ENCODE measurements at regions not wholly inside any gene's neighbourhood (a gene's known extent, or its start where the extent isn't known, plus 50 kb on each side); places are given as distances from the start of the nearest gene placed in this dataset.

- TF ChIP-seq, protein P1, sequence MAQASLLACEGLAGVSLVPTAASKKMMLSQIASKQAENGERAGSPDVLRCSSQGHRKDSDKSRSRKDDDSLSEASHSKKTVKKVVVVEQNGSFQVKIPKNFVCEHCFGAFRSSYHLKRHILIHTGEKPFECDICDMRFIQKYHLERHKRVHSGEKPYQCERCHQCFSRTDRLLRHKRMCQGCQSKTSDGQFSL (CRISPR knock-in tag; IDR thresholded peaks at IDR 0.05), result no peak
- no peak for TF ChIP-seq ATF7 (IDR thresholded peaks at IDR 0.05)
- no peak for TF ChIP-seq ATF7 (CRISPR knock-in tag; IDR thresholded peaks at IDR 0.05)
- no peak for TF ChIP-seq MTF1 (CRISPR knock-in tag; IDR thresholded peaks at IDR 0.05)
- no peak for TF ChIP-seq CREM (IDR thresholded peaks at IDR 0.05)
- no peak for TF ChIP-seq CREM (CRISPR knock-in tag; IDR thresholded peaks at IDR 0.05)
- TF ChIP-seq, protein P2, sequence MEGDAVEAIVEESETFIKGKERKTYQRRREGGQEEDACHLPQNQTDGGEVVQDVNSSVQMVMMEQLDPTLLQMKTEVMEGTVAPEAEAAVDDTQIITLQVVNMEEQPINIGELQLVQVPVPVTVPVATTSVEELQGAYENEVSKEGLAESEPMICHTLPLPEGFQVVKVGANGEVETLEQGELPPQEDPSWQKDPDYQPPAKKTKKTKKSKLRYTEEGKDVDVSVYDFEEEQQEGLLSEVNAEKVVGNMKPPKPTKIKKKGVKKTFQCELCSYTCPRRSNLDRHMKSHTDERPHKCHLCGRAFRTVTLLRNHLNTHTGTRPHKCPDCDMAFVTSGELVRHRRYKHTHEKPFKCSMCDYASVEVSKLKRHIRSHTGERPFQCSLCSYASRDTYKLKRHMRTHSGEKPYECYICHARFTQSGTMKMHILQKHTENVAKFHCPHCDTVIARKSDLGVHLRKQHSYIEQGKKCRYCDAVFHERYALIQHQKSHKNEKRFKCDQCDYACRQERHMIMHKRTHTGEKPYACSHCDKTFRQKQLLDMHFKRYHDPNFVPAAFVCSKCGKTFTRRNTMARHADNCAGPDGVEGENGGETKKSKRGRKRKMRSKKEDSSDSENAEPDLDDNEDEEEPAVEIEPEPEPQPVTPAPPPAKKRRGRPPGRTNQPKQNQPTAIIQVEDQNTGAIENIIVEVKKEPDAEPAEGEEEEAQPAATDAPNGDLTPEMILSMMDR (CRISPR knock-in tag; IDR thresholded peaks at IDR 0.05), result no peak
- no peak for TF ChIP-seq PCBP1 (IDR thresholded peaks at IDR 0.05; ENCODE audit: borderline replicate concordance, low read depth, low read length)
- TF ChIP-seq POLR2A (IDR thresholded peaks at IDR 0.05; ENCODE audit: insufficient read depth in 1 of 2, low read depth in 2 of 2, low read length in 2 of 2), result no peak
- TF ChIP-seq GZF1 (CRISPR knock-in tag; IDR thresholded peaks at IDR 0.05), result no peak
- no peak for TF ChIP-seq ATRX (CRISPR knock-in tag; IDR thresholded peaks at IDR 0.05; ENCODE audit: borderline replicate concordance)
These were observed 178.0 kb upstream of the AFDN start for GRCh38 chr6:167648501-167649278.
